ENCODE measurements at regions not wholly inside any gene's neighbourhood (a gene's known extent, or its start where the extent isn't known, plus 50 kb on each side); places are given as distances from the start of the nearest gene placed in this dataset.

GRCh38 chr10:104546336-104546735 lies 94.8 kb upstream of the SORCS3 start:
- DNase-seq, result no peak
- no peak overlapping the region for H3K27ac Mint-ChIP-seq
- no peaks in the 10 kb centered on the region for H3K27me3 Mint-ChIP-seq
- H3K36me3 Mint-ChIP-seq, result no peaks in the 10 kb centered on the region
- no peaks in the 10 kb centered on the region for H3K9me3 Mint-ChIP-seq (ENCODE audit: low read depth)
- H3K4me3 Mint-ChIP-seq, result no peak overlapping the region
- no peak for ATAC-seq
- CTCF ChIA-PET, result no interaction called here
- no peaks in the 10 kb centered on the region for H3K4me1 Mint-ChIP-seq

GRCh38 chr10:104546756-104547155 lies 94.3 kb upstream of the SORCS3 start:
- Mint-ChIP-seq H3K36me3 (no peaks in the 10 kb centered on the region), H3K27me3 (no peaks in the 10 kb centered on the region), H3K4me3 (no peak overlapping the region), H3K9me3 (ENCODE audit: low read depth) (no peaks in the 10 kb centered on the region), H3K27ac (no peak overlapping the region), H3K4me1 (no peaks in the 10 kb centered on the region)
- ATAC-seq (peak; percentile 12), DNase-seq (no peak)
- CTCF ChIA-PET, result no interaction called here

GRCh38 chr10:104548090-104548489 lies 93.0 kb upstream of the SORCS3 start:
- H3K4me1 Mint-ChIP-seq, result no peaks in the 10 kb centered on the region
- no peaks in the 10 kb centered on the region for H3K27me3 Mint-ChIP-seq
- no peaks in the 10 kb centered on the region for H3K36me3 Mint-ChIP-seq
- CTCF ChIA-PET, result interaction anchor here (1.4 kb wide), 1 partner anchor 90 kb away, joined by 3 read pairs; no protein-coding TSS in a partner anchor
- no peak overlapping the region for H3K4me3 Mint-ChIP-seq
- DNase-seq (no peak), ATAC-seq (no peak)
- no peaks in the 10 kb centered on the region for H3K9me3 Mint-ChIP-seq (ENCODE audit: low read depth)
- H3K27ac Mint-ChIP-seq, result no peak overlapping the region

GRCh38 chr10:104556831-104557230 lies 84.3 kb upstream of the SORCS3 start:
- H3K9me3 Mint-ChIP-seq (ENCODE audit: low read depth), result no peaks in the 10 kb centered on the region
- no peak for ATAC-seq
- DNase-seq, result no peak
- no peak overlapping the region for H3K27ac Mint-ChIP-seq
- CTCF ChIA-PET, result no interaction called here
- H3K4me3 Mint-ChIP-seq, result no peak overlapping the region
- no peaks in the 10 kb centered on the region for H3K36me3 Mint-ChIP-seq
- H3K27me3 Mint-ChIP-seq, result peaks cover 13% of the 10 kb centered on the region
- H3K4me1 Mint-ChIP-seq, result no peaks in the 10 kb centered on the region

GRCh38 chr10:104557966-104558365 lies 83.1 kb upstream of the SORCS3 start:
- peaks cover 16% of the 10 kb centered on the region for H3K27me3 Mint-ChIP-seq
- CTCF ChIA-PET, result no interaction called here
- DNase-seq (no peak), ATAC-seq (no peak)
- no peak overlapping the region for H3K4me3 Mint-ChIP-seq
- no peaks in the 10 kb centered on the region for H3K4me1 Mint-ChIP-seq
- no peak overlapping the region for H3K27ac Mint-ChIP-seq
- H3K9me3 Mint-ChIP-seq (ENCODE audit: low read depth), result no peaks in the 10 kb centered on the region
- H3K36me3 Mint-ChIP-seq, result no peaks in the 10 kb centered on the region

GRCh38 chr10:104559935-104560334 lies 81.2 kb upstream of the SORCS3 start:
- no peak for ATAC-seq
- CTCF ChIA-PET, result no interaction called here
- DNase-seq, result no peak

GRCh38 chr10:104563051-104563450 lies 78.0 kb upstream of the SORCS3 start:
- Mint-ChIP-seq H3K36me3 (no peaks in the 10 kb centered on the region), H3K27ac (no peak overlapping the region), H3K4me3 (no peak overlapping the region), H3K4me1 (no peaks in the 10 kb centered on the region), H3K9me3 (ENCODE audit: low read depth) (no peaks in the 10 kb centered on the region), H3K27me3 (peaks cover 13% of the 10 kb centered on the region)
- DNase-seq, result no peak
- CTCF ChIA-PET, result interaction anchor here (0.6 kb wide), 1 partner anchor 271 kb away, joined by 3 read pairs; no protein-coding TSS in a partner anchor
- ATAC-seq, result no peak

More at GRCh38 chr10:104559935-104560334, 81.2 kb upstream of the SORCS3 start:
- no peaks in the 10 kb centered on the region for H3K9me3 Mint-ChIP-seq (ENCODE audit: low read depth)
- H3K36me3 Mint-ChIP-seq, result no peaks in the 10 kb centered on the region
- H3K27ac Mint-ChIP-seq, result no peak overlapping the region
- H3K4me3 Mint-ChIP-seq, result no peak overlapping the region
- H3K27me3 Mint-ChIP-seq, result peaks cover 16% of the 10 kb centered on the region
- no peaks in the 10 kb centered on the region for H3K4me1 Mint-ChIP-seq

GRCh38 chr10:104563548-104563947 lies 77.5 kb upstream of the SORCS3 start:
- CTCF ChIA-PET, result interaction anchor here (0.6 kb wide), 1 partner anchor 271 kb away, joined by 3 read pairs; no protein-coding TSS in a partner anchor
- peaks cover 13% of the 10 kb centered on the region for H3K27me3 Mint-ChIP-seq
- no peaks in the 10 kb centered on the region for H3K9me3 Mint-ChIP-seq (ENCODE audit: low read depth)
- ATAC-seq (no peak), DNase-seq (no peak)
- no peaks in the 10 kb centered on the region for H3K4me1 Mint-ChIP-seq
- no peak overlapping the region for H3K27ac Mint-ChIP-seq
- no peak overlapping the region for H3K4me3 Mint-ChIP-seq
- no peaks in the 10 kb centered on the region for H3K36me3 Mint-ChIP-seq

GRCh38 chr10:104574427-104574826 lies 66.7 kb upstream of the SORCS3 start:
- H3K4me1 Mint-ChIP-seq, result no peaks in the 10 kb centered on the region

GRCh38 chr10:104574838-104575237 lies 66.3 kb upstream of the SORCS3 start:
- H3K36me3 Mint-ChIP-seq, result no peaks in the 10 kb centered on the region
- H3K27me3 Mint-ChIP-seq, result peaks cover 16% of the 10 kb centered on the region
- no peak overlapping the region for H3K27ac Mint-ChIP-seq
- CTCF ChIA-PET, result no interaction called here
- peaks cover 3% of the 10 kb centered on the region for H3K9me3 Mint-ChIP-seq (ENCODE audit: low read depth)
- H3K4me1 Mint-ChIP-seq, result no peaks in the 10 kb centered on the region
- no peak for ATAC-seq
- DNase-seq, result no peak
- no peak overlapping the region for H3K4me3 Mint-ChIP-seq

More at GRCh38 chr10:104574427-104574826, 66.7 kb upstream of the SORCS3 start:
- DNase-seq (peak; percentile 16), ATAC-seq (no peak)
- CTCF ChIA-PET, result no interaction called here
- Mint-ChIP-seq H3K27ac (no peak overlapping the region), H3K36me3 (no peaks in the 10 kb centered on the region), H3K9me3 (ENCODE audit: low read depth) (peaks cover 3% of the 10 kb centered on the region), H3K4me3 (no peak overlapping the region), H3K27me3 (peaks cover 17% of the 10 kb centered on the region)

- DNase-seq (no peak), ATAC-seq (no peak)
- no peaks in the 10 kb centered on the region for H3K9me3 Mint-ChIP-seq (ENCODE audit: low read depth)
- H3K4me3 Mint-ChIP-seq, result no peak overlapping the region
- H3K27ac Mint-ChIP-seq, result no peak overlapping the region
- peaks cover 18% of the 10 kb centered on the region for H3K27me3 Mint-ChIP-seq
- peaks cover 2% of the 10 kb centered on the region for H3K4me1 Mint-ChIP-seq
- CTCF ChIA-PET, result no interaction called here
- H3K36me3 Mint-ChIP-seq, result no peaks in the 10 kb centered on the region
Observed at GRCh38 chr10:104576611-104577010, 64.5 kb upstream of the SORCS3 start.

GRCh38 chr10:104577163-104577562 lies 63.9 kb upstream of the SORCS3 start:
- Mint-ChIP-seq H3K27me3 (peaks cover 17% of the 10 kb centered on the region), H3K36me3 (no peaks in the 10 kb centered on the region), H3K9me3 (ENCODE audit: low read depth) (no peaks in the 10 kb centered on the region), H3K4me3 (no peak overlapping the region), H3K27ac (no peak overlapping the region), H3K4me1 (peaks cover 2% of the 10 kb centered on the region)
- DNase-seq (peak; percentile 18), ATAC-seq (no peak)
- CTCF ChIA-PET, result no interaction called here

- CTCF ChIA-PET, result no interaction called here
- ATAC-seq (no peak), DNase-seq (no peak)
Observed at GRCh38 chr10:104577861-104578521, 63.1 kb upstream of the SORCS3 start.

GRCh38 chr10:104578671-104579070 lies 62.4 kb upstream of the SORCS3 start:
- Mint-ChIP-seq H3K9me3 (ENCODE audit: low read depth) (no peaks in the 10 kb centered on the region), H3K27me3 (peaks cover 20% of the 10 kb centered on the region), H3K27ac (no peak overlapping the region), H3K36me3 (no peaks in the 10 kb centered on the region), H3K4me1 (peaks cover 2% of the 10 kb centered on the region), H3K4me3 (no peak overlapping the region)
- CTCF ChIA-PET, result no interaction called here
- ATAC-seq (no peak), DNase-seq (no peak)

More at GRCh38 chr10:104577861-104578521, 63.1 kb upstream of the SORCS3 start:
- no peak overlapping the region for H3K4me3 Mint-ChIP-seq
- H3K36me3 Mint-ChIP-seq, result no peaks in the 10 kb centered on the region
- no peaks in the 10 kb centered on the region for H3K9me3 Mint-ChIP-seq (ENCODE audit: low read depth)
- no peak overlapping the region for H3K27ac Mint-ChIP-seq
- H3K4me1 Mint-ChIP-seq, result peaks cover 2% of the 10 kb centered on the region
- peaks cover 20% of the 10 kb centered on the region for H3K27me3 Mint-ChIP-seq
